ENCODE measurements at regions not wholly inside any gene's neighbourhood (a gene's known extent, or its start where the extent isn't known, plus 50 kb on each side); places are given as distances from the start of the nearest gene placed in this dataset.

GRCh38 chr10:33666686-33667480 lies 332.4 kb upstream of the NRP1 start:
- Mint-ChIP-seq H3K27me3 (peaks cover 11% of the 10 kb centered on the region), H3K4me1 (no peaks in the 10 kb centered on the region), H3K36me3 (ENCODE audit: low read depth) (no peaks in the 10 kb centered on the region), H3K27ac (no peak overlapping the region), H3K9me3 (ENCODE audit: low read depth) (peaks cover 5% of the 10 kb centered on the region), H3K4me3 (no peak overlapping the region)
- intact Hi-C loops (cut with DNase I, micrococcal nuclease): no loop called here
- DNase-seq: no peak
- no peak for ATAC-seq
- CTCF ChIA-PET: no interaction called here
- POLR2A ChIA-PET: no interaction called here

- intact Hi-C loops (cut with DNase I, micrococcal nuclease): no loop called here
- POLR2A ChIA-PET: no interaction called here
These were observed 331.0 kb upstream of the NRP1 start for GRCh38 chr10:33665501-33665900.

GRCh38 chr10:33664070-33664469 lies 329.6 kb upstream of the NRP1 start:
- ChIA-PET CTCF (no interaction called here), POLR2A (no interaction called here)
- Mint-ChIP-seq H3K27ac (no peak overlapping the region), H3K36me3 (ENCODE audit: low read depth) (no peaks in the 10 kb centered on the region), H3K4me3 (no peak overlapping the region), H3K27me3 (peaks cover 22% of the 10 kb centered on the region), H3K4me1 (no peaks in the 10 kb centered on the region), H3K9me3 (ENCODE audit: low read depth) (peaks cover 5% of the 10 kb centered on the region)
- ATAC-seq (no peak), DNase-seq (no peak)
- intact Hi-C loops (cut with DNase I, micrococcal nuclease): no loop called here

More at GRCh38 chr10:33665501-33665900, 331.0 kb upstream of the NRP1 start:
- H3K4me1 Mint-ChIP-seq: no peaks in the 10 kb centered on the region
- DNase-seq (no peak), ATAC-seq (no peak)
- CTCF ChIA-PET: interaction anchor here (0.8 kb wide), 1 partner anchor 22 kb away, joined by 3 read pairs; no protein-coding TSS in a partner anchor
- no peak overlapping the region for H3K4me3 Mint-ChIP-seq
- H3K27me3 Mint-ChIP-seq: peaks cover 21% of the 10 kb centered on the region
- H3K9me3 Mint-ChIP-seq (ENCODE audit: low read depth): peaks cover 5% of the 10 kb centered on the region
- H3K27ac Mint-ChIP-seq: no peak overlapping the region
- H3K36me3 Mint-ChIP-seq (ENCODE audit: low read depth): no peaks in the 10 kb centered on the region

- ChIA-PET CTCF (no interaction called here), POLR2A (no interaction called here)
- peaks cover 26% of the 10 kb centered on the region for H3K27me3 Mint-ChIP-seq
- DNase-seq (no peak), ATAC-seq (no peak)
- H3K4me1 Mint-ChIP-seq: no peaks in the 10 kb centered on the region
- no peak overlapping the region for H3K27ac Mint-ChIP-seq
- H3K9me3 Mint-ChIP-seq (ENCODE audit: low read depth): peaks cover 5% of the 10 kb centered on the region
- H3K36me3 Mint-ChIP-seq (ENCODE audit: low read depth): no peaks in the 10 kb centered on the region
- no peak overlapping the region for H3K4me3 Mint-ChIP-seq
- intact Hi-C loops (cut with DNase I, micrococcal nuclease): no loop called here
These were observed 327.3 kb upstream of the NRP1 start for GRCh38 chr10:33661580-33662336.

- no peaks in the 10 kb centered on the region for H3K4me1 Mint-ChIP-seq
- H3K27ac Mint-ChIP-seq: no peak overlapping the region
- ATAC-seq: no peak
- H3K9me3 Mint-ChIP-seq (ENCODE audit: low read depth): peaks cover 5% of the 10 kb centered on the region
- no peak overlapping the region for H3K4me3 Mint-ChIP-seq
- POLR2A ChIA-PET: no interaction called here
- intact Hi-C loops (cut with DNase I, micrococcal nuclease): no loop called here
- H3K36me3 Mint-ChIP-seq (ENCODE audit: low read depth): no peaks in the 10 kb centered on the region
- peaks cover 26% of the 10 kb centered on the region for H3K27me3 Mint-ChIP-seq
- CTCF ChIA-PET: interaction anchor here (0.7 kb wide), 1 partner anchor 52 kb away, joined by 4 read pairs; no protein-coding TSS in a partner anchor
- no peak for DNase-seq
These were observed 325.9 kb upstream of the NRP1 start for GRCh38 chr10:33660329-33660728.

- intact Hi-C loops (cut with DNase I, micrococcal nuclease): no loop called here
- POLR2A ChIA-PET: no interaction called here
- no peaks in the 10 kb centered on the region for H3K4me1 Mint-ChIP-seq
- H3K9me3 Mint-ChIP-seq (ENCODE audit: low read depth): peaks cover 5% of the 10 kb centered on the region
- H3K36me3 Mint-ChIP-seq (ENCODE audit: low read depth): no peaks in the 10 kb centered on the region
- ATAC-seq (no peak), DNase-seq (no peak)
- H3K27ac Mint-ChIP-seq: no peak overlapping the region
- H3K27me3 Mint-ChIP-seq: peaks cover 24% of the 10 kb centered on the region
- CTCF ChIA-PET: no interaction called here
- H3K4me3 Mint-ChIP-seq: no peak overlapping the region
These were observed 323.4 kb upstream of the NRP1 start for GRCh38 chr10:33657913-33658312.

- H3K9me3 Mint-ChIP-seq (ENCODE audit: low read depth): peaks cover 5% of the 10 kb centered on the region
- ChIA-PET CTCF (no interaction called here), POLR2A (no interaction called here)
- no peaks in the 10 kb centered on the region for H3K36me3 Mint-ChIP-seq (ENCODE audit: low read depth)
- DNase-seq: no peak
- no peak overlapping the region for H3K4me3 Mint-ChIP-seq
- no peaks in the 10 kb centered on the region for H3K4me1 Mint-ChIP-seq
- H3K27me3 Mint-ChIP-seq: peaks cover 20% of the 10 kb centered on the region
- intact Hi-C loops (cut with DNase I, micrococcal nuclease): no loop called here
- H3K27ac Mint-ChIP-seq: no peak overlapping the region
- ATAC-seq: no peak
These were observed 322.9 kb upstream of the NRP1 start for GRCh38 chr10:33657154-33657908.

GRCh38 chr10:33655921-33656320 lies 321.5 kb upstream of the NRP1 start:
- intact Hi-C loops (cut with DNase I, micrococcal nuclease): no loop called here
- peaks cover 5% of the 10 kb centered on the region for H3K9me3 Mint-ChIP-seq (ENCODE audit: low read depth)
- no peak for ATAC-seq
- no peak overlapping the region for H3K4me3 Mint-ChIP-seq
- H3K4me1 Mint-ChIP-seq: no peaks in the 10 kb centered on the region
- no peaks in the 10 kb centered on the region for H3K36me3 Mint-ChIP-seq (ENCODE audit: low read depth)
- peaks cover 9% of the 10 kb centered on the region for H3K27me3 Mint-ChIP-seq
- CTCF ChIA-PET: no interaction called here
- H3K27ac Mint-ChIP-seq: no peak overlapping the region
- POLR2A ChIA-PET: no interaction called here
- no peak for DNase-seq

GRCh38 chr10:33655165-33655815 lies 320.8 kb upstream of the NRP1 start:
- CTCF ChIA-PET: no interaction called here
- ATAC-seq: peak; percentile 53
- no peaks in the 10 kb centered on the region for H3K4me1 Mint-ChIP-seq
- no peak overlapping the region for H3K27ac Mint-ChIP-seq
- peak; percentile 12 for DNase-seq
- intact Hi-C loops (cut with DNase I, micrococcal nuclease): no loop called here
- H3K9me3 Mint-ChIP-seq (ENCODE audit: low read depth): peaks cover 5% of the 10 kb centered on the region
- POLR2A ChIA-PET: no interaction called here
- no peaks in the 10 kb centered on the region for H3K36me3 Mint-ChIP-seq (ENCODE audit: low read depth)
- no peak overlapping the region for H3K4me3 Mint-ChIP-seq
- H3K27me3 Mint-ChIP-seq: peaks cover 4% of the 10 kb centered on the region

- Mint-ChIP-seq H3K4me1 (no peaks in the 10 kb centered on the region), H3K9me3 (ENCODE audit: low read depth) (peaks cover 5% of the 10 kb centered on the region), H3K27me3 (peaks cover 4% of the 10 kb centered on the region), H3K36me3 (ENCODE audit: low read depth) (no peaks in the 10 kb centered on the region), H3K4me3 (no peak overlapping the region), H3K27ac (no peak overlapping the region)
- POLR2A ChIA-PET: no interaction called here
- no peak for ATAC-seq
- CTCF ChIA-PET: no interaction called here
- intact Hi-C loops (cut with DNase I, micrococcal nuclease): no loop called here
- DNase-seq: no peak
These were observed 319.3 kb upstream of the NRP1 start for GRCh38 chr10:33653584-33654367.

GRCh38 chr10:33652870-33653269 lies 318.4 kb upstream of the NRP1 start:
- intact Hi-C loops (cut with DNase I, micrococcal nuclease): no loop called here
- POLR2A ChIA-PET: no interaction called here

More at GRCh38 chr10:33652870-33653269, 318.4 kb upstream of the NRP1 start:
- Mint-ChIP-seq H3K4me1 (no peaks in the 10 kb centered on the region), H3K9me3 (ENCODE audit: low read depth) (peaks cover 5% of the 10 kb centered on the region), H3K36me3 (ENCODE audit: low read depth) (no peaks in the 10 kb centered on the region), H3K27ac (no peak overlapping the region), H3K4me3 (no peak overlapping the region), H3K27me3 (peaks cover 4% of the 10 kb centered on the region)
- DNase-seq (no peak), ATAC-seq (no peak)
- CTCF ChIA-PET: no interaction called here

Data from activated CD4-positive, alpha-beta T cell treated with anti-CD3 and anti-CD28 coated beads for 36 hours (primary cell).